HFFc6 (cell line): ENCODE measurements at regions not wholly inside any gene's neighbourhood (a gene's known extent, or its start where the extent isn't known, plus 50 kb on each side); places are given as distances from the start of the nearest gene placed in this dataset.
"Not testable (repeated sequence)": the region's sequence is repeated elsewhere in the genome, so short reads cannot be mapped to it uniquely, and the experiment has no call there.

Experiments
- DNase-seq: peaks from one replicate; pipeline ENCODE4 v3.0.0-alpha.2; 2018
- H3K27ac Mint-ChIP-seq: 2 replicates; pipeline ENCODE4 v1.8.0; 2020; ENCODE audit warnings: mild to moderate bottlenecking, mixed read lengths
- H3K27me3 Mint-ChIP-seq: 2 replicates; pipeline ENCODE4 v1.8.0; 2021; ENCODE audit warnings: mild to moderate bottlenecking, moderate library complexity, mixed read lengths; ENCODE audit not compliant: insufficient read depth
- H3K36me3 Mint-ChIP-seq: 2 replicates; pipeline ENCODE4 v1.8.0; 2021; ENCODE audit warnings: low read depth, mixed read lengths
- H3K4me1 Mint-ChIP-seq: 2 replicates; pipeline ENCODE4 v1.8.0; 2020; ENCODE audit warnings: low read depth, mixed read lengths
- H3K4me3 Mint-ChIP-seq: 2 replicates; pipeline ENCODE4 v1.8.0; 2020; ENCODE audit warnings: mild to moderate bottlenecking, moderate library complexity, mixed read lengths
- H3K9me3 Mint-ChIP-seq: 2 replicates; pipeline ENCODE4 v1.8.0; 2020; ENCODE audit warnings: mild to moderate bottlenecking, mixed read lengths
- CTCF ChIP-seq: fragments of 200-600 bp; sonication (generic); IDR thresholded peaks from 2 replicates; pipeline ENCODE4 v1.5.0; 2021; ENCODE audit warnings: antibody characterized with exemption, mild to moderate bottlenecking

GRCh38 chr12:73225371-73225937 lies 953.3 kb downstream of the TRHDE start:
- TF ChIP-seq CTCF: no peak
- H3K27ac Mint-ChIP-seq: no peak overlapping the region
- no peaks in the 10 kb centered on the region for H3K4me1 Mint-ChIP-seq
- DNase-seq: no peak
- H3K36me3 Mint-ChIP-seq: no peaks in the 10 kb centered on the region
- no peak overlapping the region for H3K4me3 Mint-ChIP-seq
- H3K9me3 Mint-ChIP-seq: peaks cover 13% of the 10 kb centered on the region; the same call in 1 of the 2 replicates
- H3K27me3 Mint-ChIP-seq: no peaks in the 10 kb centered on the region

GRCh38 chr12:73225941-73226340 lies 953.8 kb downstream of the TRHDE start:
- H3K4me1 Mint-ChIP-seq: no peaks in the 10 kb centered on the region
- H3K9me3 Mint-ChIP-seq: peaks cover 15% of the 10 kb centered on the region
- no peak overlapping the region for H3K27ac Mint-ChIP-seq
- H3K4me3 Mint-ChIP-seq: no peak overlapping the region
- DNase-seq: no peak
- H3K36me3 Mint-ChIP-seq: no peaks in the 10 kb centered on the region
- no peak for TF ChIP-seq CTCF
- H3K27me3 Mint-ChIP-seq: no peaks in the 10 kb centered on the region

- no peaks in the 10 kb centered on the region for H3K27me3 Mint-ChIP-seq
- peaks cover 22% of the 10 kb centered on the region for H3K9me3 Mint-ChIP-seq
- H3K4me3 Mint-ChIP-seq: no peak overlapping the region
- no peak overlapping the region for H3K27ac Mint-ChIP-seq
- DNase-seq: no peak
- no peaks in the 10 kb centered on the region for H3K4me1 Mint-ChIP-seq
- H3K36me3 Mint-ChIP-seq: no peaks in the 10 kb centered on the region
- no peak for TF ChIP-seq CTCF
Observed at GRCh38 chr12:73226593-73226992, 954.4 kb downstream of the TRHDE start.

GRCh38 chr12:73228828-73229227 lies 956.7 kb downstream of the TRHDE start:
- not testable (repeated sequence) for H3K27ac Mint-ChIP-seq, H3K36me3 Mint-ChIP-seq, H3K4me1 Mint-ChIP-seq, H3K4me3 Mint-ChIP-seq, DNase-seq, H3K27me3 Mint-ChIP-seq
- peaks cover 29% of the 10 kb centered on the region for H3K9me3 Mint-ChIP-seq

- Mint-ChIP-seq H3K4me1 (no peaks in the 10 kb centered on the region), H3K9me3 (peaks cover 32% of the 10 kb centered on the region), H3K36me3 (no peaks in the 10 kb centered on the region), H3K4me3 (no peak overlapping the region), H3K27ac (no peak overlapping the region), H3K27me3 (no peaks in the 10 kb centered on the region)
- TF ChIP-seq CTCF: no peak
- DNase-seq: no peak
Observed at GRCh38 chr12:73235387-73235786, 963.2 kb downstream of the TRHDE start.

- H3K36me3 Mint-ChIP-seq: no peaks in the 10 kb centered on the region
- TF ChIP-seq CTCF: no peak
- DNase-seq: no peak
- no peaks in the 10 kb centered on the region for H3K27me3 Mint-ChIP-seq
- H3K4me1 Mint-ChIP-seq: no peaks in the 10 kb centered on the region
- H3K9me3 Mint-ChIP-seq: peaks cover 11% of the 10 kb centered on the region; the same call in 1 of the 2 replicates
- no peak overlapping the region for H3K4me3 Mint-ChIP-seq
- no peak overlapping the region for H3K27ac Mint-ChIP-seq
Observed at GRCh38 chr12:73240110-73240509, 967.9 kb downstream of the TRHDE start.
